K562 (cell line): ENCODE measurements at regions not wholly inside any gene's neighbourhood (a gene's known extent, or its start where the extent isn't known, plus 50 kb on each side); places are given as distances from the start of the nearest gene placed in this dataset.

Source experiments
- ATAC-seq: fragments of 200-7000 bp; cut with Tn5 transposase; 3 replicates; pipeline ENCODE4 v1.9.1; 2020; ENCODE audit warnings: moderate library complexity
- BruUV-seq: library from RNA; stranded (reverse); fragments of 400-500 nt; replicated peaks from 2 replicates; lab custom pipeline; 2021; lab: Mats Ljungman, UMichigan
- CTCF ChIA-PET: fragments of 300-600 bp; formaldehyde crosslinking; extraction: SDS; loops from one replicate; lab custom pipeline; 2021; ENCODE audit warnings: low intra/inter-chr PET ratio; lab: Yijun Ruan, JAX
- POLR2A ChIA-PET: fragments of 300-600, 350-650 bp; sonication (Branson Sonifier 250); formaldehyde crosslinking; extraction: SDS; loops from one replicate; lab custom pipeline; 2021; ENCODE audit warnings: antibody characterized with exemption, inconsistent platforms; lab: Yijun Ruan, JAX
- DNase-seq, 4 experiments: peaks; one replicate each; pipeline versions ENCODE4 v3.0.0 to v3.0.0-alpha.2; 2011 to 2018; ENCODE audit warnings: low spot score in 3 of 4, mixed read lengths in 3 of 4; ENCODE audit errors: extremely low read depth in 1 of 4
- FAIRE-seq: peaks from 2 replicates; lab custom pipeline; 2011; peaks lifted over from hg19 to GRCh38; lab: Jason Lieb, UNC
- H2AFZ ChIP-seq: 2 replicates; pipeline ENCODE4 v1.6.0; 2011; ENCODE audit warnings: low read depth, low read length, control low read depth, inconsistent platforms
- H3K27ac ChIP-seq: fragments of 200-600 bp; 3 replicates; pipeline ENCODE4 v1.8.0; 2011; ENCODE audit warnings: low read depth, mild to moderate bottlenecking, control low read depth, inconsistent platforms, low read length, moderate library complexity, mixed read lengths; ENCODE audit errors: extremely low read depth
- H3K27me3 ChIP-seq, 2 experiments: fragments of 300-600 bp in 1 of 2; 2 replicates in 1 of 2; 3 replicates in 1 of 2; pipeline versions ENCODE4 v1.6.0 to v1.8.0; 2011; ENCODE audit warnings: inconsistent platforms in 2 of 2, low read length in 2 of 2, mild to moderate bottlenecking in 1 of 2, mixed read lengths in 1 of 2, moderate library complexity in 1 of 2; ENCODE audit not compliant: control insufficient read depth in 2 of 2, insufficient read depth in 2 of 2
- H3K36me3 ChIP-seq: fragments of 300-600 bp; 3 replicates; pipeline ENCODE4 v1.8.0; 2011; ENCODE audit warnings: mild to moderate bottlenecking, low read length, inconsistent platforms; ENCODE audit not compliant: control insufficient read depth, insufficient read depth
- H3K4me1 ChIP-seq, 2 experiments: fragments of 200-600 bp in 1 of 2; replicated peaks in 1 of 2; 2 replicates in 1 of 2; 3 replicates in 1 of 2; pipeline versions ENCODE4 v1.5.1 to v1.8.0; 2011; ENCODE audit warnings: inconsistent platforms in 2 of 2, low read length in 2 of 2, mild to moderate bottlenecking in 1 of 2, mixed read lengths in 1 of 2, moderate library complexity in 1 of 2; ENCODE audit not compliant: control insufficient read depth in 2 of 2, insufficient read depth in 2 of 2
- H3K4me2 ChIP-seq: 2 replicates; pipeline ENCODE4 v1.6.1; 2011; ENCODE audit warnings: low read length, control low read depth, inconsistent platforms, mixed read lengths; ENCODE audit not compliant: insufficient read depth
- H3K4me3 ChIP-seq: fragments of 200-600 bp; sonication (generic), shearing (Covaris generic); 2 replicates; pipeline ENCODE4 v1.5.1; 2016; ENCODE audit warnings: control low read depth, inconsistent platforms
- H3K79me2 ChIP-seq: fragments of 200-600 bp; 3 replicates; pipeline ENCODE4 v1.8.0; 2011; ENCODE audit warnings: low read length, inconsistent platforms; ENCODE audit not compliant: control insufficient read depth, insufficient read depth
- H3K9ac ChIP-seq, 2 experiments: 2 replicates each; pipeline versions ENCODE4 v1.6.0 to v1.6.1; 2011; ENCODE audit warnings: low read depth in 2 of 2, low read length in 2 of 2, control low read depth in 1 of 2, inconsistent platforms in 1 of 2, mild to moderate bottlenecking in 1 of 2, mixed read lengths in 1 of 2; ENCODE audit not compliant: insufficient read depth in 1 of 2
- H3K9me1 ChIP-seq: one replicate; pipeline ENCODE4 v1.6.0; 2011; ENCODE audit warnings: inconsistent platforms, mild to moderate bottlenecking, low read length, moderate library complexity; ENCODE audit not compliant: control insufficient read depth, insufficient read depth
- H3K9me3 ChIP-seq: replicated peaks from 2 replicates; pipeline ENCODE4 v1.5.1; 2011; ENCODE audit warnings: low read depth, low read length, inconsistent platforms; ENCODE audit not compliant: control insufficient read depth, insufficient read depth
- H4K20me1 ChIP-seq: replicated peaks from 2 replicates; pipeline ENCODE4 v1.6.1; 2011; ENCODE audit warnings: low read length, inconsistent platforms, mixed read lengths; ENCODE audit not compliant: control insufficient read depth, insufficient read depth
- CXXC5 ChIP-seq: fragments of 250-450 bp; sonication (Bioruptor Pico); IDR thresholded peaks from 2 replicates; pipeline ENCODE4 v1.8.0; 2022; ENCODE audit warnings: inconsistent platforms, mild to moderate bottlenecking, moderate library complexity
- JUND ChIP-seq, 2 experiments: IDR thresholded peaks; 2 replicates in 1 of 2; 3 replicates in 1 of 2; pipeline ENCODE4 v1.6.1; 2011; ENCODE audit warnings: borderline replicate concordance in 2 of 2, low read depth in 2 of 2, low read length in 2 of 2, improper control_type of control experiment in 1 of 2, missing biosample characterization in 1 of 2, missing genetic modification characterization in 1 of 2, missing genetic modification reagents in 1 of 2
- L3MBTL2 ChIP-seq: fragments of 450-650 bp; IDR thresholded peaks from 2 replicates; pipeline ENCODE4 v1.6.1; 2016; ENCODE audit warnings: mild to moderate bottlenecking, moderate library complexity
- MYC ChIP-seq, 2 experiments: fragments of 250-450 bp in 1 of 2; sonication (Bioruptor Pico) in 1 of 2; IDR thresholded peaks; 2 replicates each; pipeline versions ENCODE4 v1.5.1 to v1.6.1; 2012 to 2021; ENCODE audit warnings: low read depth in 2 of 2, borderline replicate concordance in 1 of 2, improper control_type of control experiment in 1 of 2, low read length in 1 of 2, mild to moderate bottlenecking in 1 of 2, moderate library complexity in 1 of 2
- SMAD4 ChIP-seq: fragments of 250-450 bp; sonication (Bioruptor Pico); conservative IDR thresholded peaks from 2 replicates; pipeline ENCODE4 v1.8.0; 2021; ENCODE audit warnings: inconsistent platforms, mild to moderate bottlenecking, moderate library complexity
- SNRNP70 ChIP-seq: fragments of 200-400 bp; formaldehyde crosslinking; optimal IDR thresholded peaks from 2 replicates; pipeline ENCODE3; 2017; ENCODE audit warnings: low read depth, low read length
- ZNF584 ChIP-seq: fragments of 200-800 bp; sonication (Bioruptor generic); IDR thresholded peaks from 2 replicates; pipeline ENCODE4 v1.6.1; 2016; ENCODE audit warnings: low read depth, mild to moderate bottlenecking, missing genetic modification characterization, missing compliant biosample characterization
- ZNF589 ChIP-seq: fragments of 200-800 bp; sonication (Bioruptor generic); IDR thresholded peaks from 2 replicates; pipeline ENCODE4 v1.6.1; 2016; ENCODE audit warnings: low read depth, missing genetic modification characterization, missing compliant biosample characterization
- ZNF592 ChIP-seq: fragments of 450-650 bp; IDR thresholded peaks from 2 replicates; pipeline ENCODE4 v1.6.1; 2017; ENCODE audit warnings: antibody characterized with exemption, mild to moderate bottlenecking
- WGBS: fragments of 100-300 bp; shearing (Covaris generic); methylation state at CpG from one replicate; pipeline ENCODE4 v1.1.6; 2016; ENCODE audit warnings: low coverage, mixed read lengths; ENCODE audit not compliant: insufficient coverage; ENCODE audit errors: missing lambda C conversion rate; 5-methylcytosine and 5-hydroxymethylcytosine counted together
- in situ Hi-C: fragments of 300-500 bp; cut with MboI; formaldehyde crosslinking; loops from 4 replicates; pipeline ENCODE4 v1.15.0; 2018; ENCODE audit warnings: inconsistent platforms, mixed read lengths
- intact Hi-C: fragments of 100-400 bp; cut with micrococcal nuclease; formaldehyde crosslinking; loops from 2 replicates; pipeline ENCODE4 v1.14.2; 2022
- TF ChIP-seq, protein P1 (sequence below): fragments of 200-800 bp; sonication (Bioruptor generic); IDR thresholded peaks from 2 replicates; pipeline ENCODE4 v1.6.1; 2017; ENCODE audit warnings: missing genetic modification characterization, missing compliant biosample characterization

- no peak for TF ChIP-seq SNRNP70
These were observed 93.0 kb downstream of the CPN2 start (continued) for GRCh38 chr3:194257916-194258668.

GRCh38 chr3:194259982-194260766 is 91.0 kb downstream of the CPN2 start:
- CTCF ChIA-PET = no interaction called here
- H3K27ac ChIP-seq = no peak overlapping the region
- no peaks in the 10 kb centered on the region for H3K27me3 ChIP-seq
- no peak overlapping the region; the same call in 1 of the 2 replicates for H3K4me2 ChIP-seq
- WGBS = 51% methylated on average over 9 of the region's 9 CpGs
- peak overlapping the region; percentile 89 for H2AFZ ChIP-seq
- no peaks in the 10 kb centered on the region for H3K79me2 ChIP-seq
- DNase-seq = peak in 1 of 4 experiments; percentile 58
- ATAC-seq = no peak
- no peak for FAIRE-seq
- BruUV-seq = no TSS peak
- POLR2A ChIA-PET = interaction anchor here (0.6 to 1.7 kb wide), 3 partner anchors 14 to 119 kb away, joined by 3 to 4 read pairs (median 3); no protein-coding TSS in a partner anchor
- peaks cover 24 to 36% of the 10 kb centered on the region in 2 experiments for H3K4me1 ChIP-seq
- no peaks in the 10 kb centered on the region for H4K20me1 ChIP-seq
- in situ Hi-C loops = no loop called here
- intact Hi-C loops = loop anchor here (5.0 kb wide), 2 partner anchors 258 to 473 kb away; no protein-coding TSS in a partner anchor
- H3K9me1 ChIP-seq = no peaks in the 10 kb centered on the region
- peaks cover 8% of the 10 kb centered on the region for H3K9me3 ChIP-seq
- H3K4me3 ChIP-seq = no peak overlapping the region
- H3K36me3 ChIP-seq = no peaks in the 10 kb centered on the region
- no peak overlapping the region for H3K9ac ChIP-seq
- TF ChIP-seq CXXC5 (CRISPR knock-in tag) (peak; percentile 22; the same call in 1 of the 2 replicates), SMAD4 (CRISPR knock-in tag) (0 out of 2 replicates have a peak, but pooled peaks have one; percentile 39), ZNF584 (CRISPR knock-in tag) (0 out of 2 replicates have a peak, but pooled peaks have one; percentile 14), MYC (IDR thresholded peaks at IDR 0.05; ENCODE audit: low read depth, low read length) (peak; percentile 68; the same call in 1 of the 2 replicates), MYC (CRISPR knock-in tag; IDR thresholded peaks at IDR 0.05; ENCODE audit: borderline replicate concordance, low read depth) (peak; percentile 54; the same call in 1 of the 2 replicates), ZNF592 (peak; percentile 54), ZNF589 (peak; percentile 51; the same call in 1 of the 2 replicates), JUND (IDR thresholded peaks at IDR 0.05; ENCODE audit: borderline replicate concordance, low read depth, low read length) (no peak), JUND (tag; IDR thresholded peaks at IDR 0.05; ENCODE audit: borderline replicate concordance, low read depth, low read length) (0 out of 3 replicates have a peak, but pooled peaks have one; percentile 11), L3MBTL2 (peak; percentile 82)
- TF ChIP-seq, protein P1, sequence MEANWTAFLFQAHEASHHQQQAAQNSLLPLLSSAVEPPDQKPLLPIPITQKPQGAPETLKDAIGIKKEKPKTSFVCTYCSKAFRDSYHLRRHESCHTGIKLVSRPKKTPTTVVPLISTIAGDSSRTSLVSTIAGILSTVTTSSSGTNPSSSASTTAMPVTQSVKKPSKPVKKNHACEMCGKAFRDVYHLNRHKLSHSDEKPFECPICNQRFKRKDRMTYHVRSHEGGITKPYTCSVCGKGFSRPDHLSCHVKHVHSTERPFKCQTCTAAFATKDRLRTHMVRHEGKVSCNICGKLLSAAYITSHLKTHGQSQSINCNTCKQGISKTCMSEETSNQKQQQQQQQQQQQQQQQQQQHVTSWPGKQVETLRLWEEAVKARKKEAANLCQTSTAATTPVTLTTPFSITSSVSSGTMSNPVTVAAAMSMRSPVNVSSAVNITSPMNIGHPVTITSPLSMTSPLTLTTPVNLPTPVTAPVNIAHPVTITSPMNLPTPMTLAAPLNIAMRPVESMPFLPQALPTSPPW (CRISPR knock-in tag) = peak; percentile 53; the same call in 1 of the 2 replicates
